Endothelial cell of umbilical vein (primary cell): ENCODE measurements at regions not wholly inside any gene's neighbourhood (a gene's known extent, or its start where the extent isn't known, plus 50 kb on each side); places are given as distances from the start of the nearest gene placed in this dataset.

ENCODE experiments used
- BruUV-seq: library from RNA; stranded (reverse); fragments of 400-500 nt; replicated peaks from 2 replicates; lab custom pipeline; 2021; lab: Mats Ljungman, UMichigan
- CTCF ChIA-PET: fragments of 300-600, 350-600 bp; sonication (Branson Sonifier 250); formaldehyde crosslinking; loops from one replicate; lab custom pipeline; 2021; ENCODE audit warnings: antibody characterized with exemption, inconsistent platforms; lab: Charles Lee
- POLR2A ChIA-PET: fragments of 300-600, 350-600 bp; sonication (Branson Sonifier 250); formaldehyde crosslinking; loops from one replicate; lab custom pipeline; 2021; ENCODE audit warnings: antibody characterized with exemption, inconsistent platforms; lab: Charles Lee
- DNase-seq: peaks from one replicate; pipeline ENCODE4 v3.0.0-alpha.2; 2011; ENCODE audit warnings: low read depth, low spot score
- FAIRE-seq: peaks from 2 replicates; lab custom pipeline; 2011; peaks lifted over from hg19 to GRCh38; lab: Jason Lieb, UNC
- H2AFZ ChIP-seq: 2 replicates; pipeline ENCODE4 v1.6.0; 2012; ENCODE audit warnings: low read depth, low read length, control low read depth, inconsistent platforms
- H3K27ac ChIP-seq: 2 replicates; pipeline ENCODE4 v1.5.1; 2011; ENCODE audit warnings: low read depth, mild to moderate bottlenecking, control low read depth, low read length, moderate library complexity; ENCODE audit not compliant: insufficient read depth
- H3K27me3 ChIP-seq, 2 experiments: 2 replicates each; pipeline versions ENCODE4 v1.6.0 to v1.6.1; 2011; ENCODE audit warnings: low read length in 2 of 2, mixed read lengths in 1 of 2; ENCODE audit not compliant: control insufficient read depth in 2 of 2, insufficient read depth in 2 of 2
- H3K36me3 ChIP-seq, 2 experiments: 2 replicates in 1 of 2; 3 replicates in 1 of 2; pipeline ENCODE4 v1.5.1; 2011; ENCODE audit warnings: low read length in 2 of 2, mild to moderate bottlenecking in 1 of 2, moderate library complexity in 1 of 2; ENCODE audit not compliant: control insufficient read depth in 2 of 2, insufficient read depth in 2 of 2; ENCODE audit errors: extremely low read depth in 1 of 2
- H3K4me1 ChIP-seq: 3 replicates; pipeline ENCODE4 v1.5.1; 2011; ENCODE audit warnings: mild to moderate bottlenecking, low read length; ENCODE audit not compliant: control insufficient read depth, insufficient read depth; ENCODE audit errors: extremely low read depth
- H3K4me2 ChIP-seq: 2 replicates; pipeline ENCODE4 v1.6.1; 2011; ENCODE audit warnings: low read length, control low read depth, mixed read lengths; ENCODE audit not compliant: insufficient read depth
- H3K4me3 ChIP-seq, 3 experiments: fragments of 200-600 bp in 1 of 3; sonication (generic), shearing (Covaris generic) in 1 of 3; replicated peaks in 1 of 3; 2 replicates each; pipeline ENCODE4 v1.5.1; 2011 to 2016; ENCODE audit warnings: control low read depth in 3 of 3, low read length in 3 of 3, mild to moderate bottlenecking in 2 of 3, inconsistent platforms in 1 of 3, low read depth in 1 of 3, moderate library complexity in 1 of 3; ENCODE audit not compliant: insufficient read depth in 1 of 3
- H3K79me2 ChIP-seq: 2 replicates; pipeline ENCODE4 v1.6.0; 2012; ENCODE audit warnings: low read length, inconsistent platforms; ENCODE audit not compliant: control insufficient read depth, insufficient read depth
- H3K9ac ChIP-seq: replicated peaks from 2 replicates; pipeline ENCODE3; 2011; ENCODE audit warnings: low read length, control low read depth; ENCODE audit not compliant: insufficient read depth; ENCODE audit errors: extremely low read depth
- H3K9me1 ChIP-seq: replicated peaks from 3 replicates; pipeline ENCODE4 v1.6.0; 2011; ENCODE audit warnings: mild to moderate bottlenecking, low read length; ENCODE audit not compliant: control insufficient read depth, insufficient read depth; ENCODE audit errors: extremely low read depth
- H3K9me3 ChIP-seq: replicated peaks from 2 replicates; pipeline ENCODE4 v1.5.1; 2012; ENCODE audit warnings: low read length, inconsistent platforms; ENCODE audit not compliant: control insufficient read depth, insufficient read depth
- H4K20me1 ChIP-seq: replicated peaks from 2 replicates; pipeline ENCODE3; 2011; ENCODE audit warnings: mild to moderate bottlenecking, low read length; ENCODE audit not compliant: control insufficient read depth, insufficient read depth; ENCODE audit errors: extremely low read depth
- EZH2 ChIP-seq: IDR thresholded peaks from 2 replicates; pipeline ENCODE4 v1.6.1; 2012; ENCODE audit warnings: borderline replicate concordance, low read depth, mild to moderate bottlenecking, moderate library complexity, low read length, inconsistent platforms; ENCODE audit not compliant: severe bottlenecking
- FOS ChIP-seq: IDR thresholded peaks from 2 replicates; pipeline ENCODE4 v1.6.1; 2011; ENCODE audit warnings: mild to moderate bottlenecking, low read length, moderate library complexity, borderline replicate concordance; ENCODE audit not compliant: insufficient read depth
- GATA2 ChIP-seq: IDR thresholded peaks from 2 replicates; pipeline ENCODE4 v1.7.0; 2011; ENCODE audit warnings: low read depth, mild to moderate bottlenecking, moderate library complexity, mixed read lengths, low read length; ENCODE audit not compliant: insufficient read length, insufficient read depth
- JUN ChIP-seq: IDR thresholded peaks from 2 replicates; pipeline ENCODE4 v1.6.1; 2011; ENCODE audit warnings: borderline replicate concordance, low read depth; ENCODE audit not compliant: insufficient read length, insufficient read depth
- MYC ChIP-seq: IDR thresholded peaks from one replicate; pipeline ENCODE4 v1.6.1; 2011; ENCODE audit warnings: mild to moderate bottlenecking, low read depth, low read length
- POLR2A ChIP-seq: IDR thresholded peaks from 2 replicates; pipeline ENCODE4 v1.6.1; 2012; ENCODE audit warnings: low read depth, mild to moderate bottlenecking, control low read depth, low read length
- POLR2AphosphoS5 ChIP-seq: IDR thresholded peaks from 2 replicates; pipeline ENCODE4 v1.6.1; 2012; ENCODE audit warnings: low read depth, mild to moderate bottlenecking, control low read depth, low read length, moderate library complexity; ENCODE audit not compliant: insufficient read depth
- dilution Hi-C: fragments of 300-500 bp; cut with MboI; formaldehyde crosslinking; loops from one replicate; pipeline ENCODE4 v1.15.0; 2019; ENCODE audit warnings: low sequenced_read_pairs; ENCODE audit not compliant: extremely low pct_ligation_motif_present
- intact Hi-C: fragments of 100-400 bp; cut with micrococcal nuclease; formaldehyde crosslinking; loops from one replicate; pipeline ENCODE4 v1.10.0; 2022
- TF ChIP-seq, protein P1 (sequence below): IDR thresholded peaks from 2 replicates; pipeline ENCODE4 v1.6.1; 2011; ENCODE audit not compliant: insufficient read depth, insufficient read length
- TF ChIP-seq, protein P2 (sequence below), 2 donors: IDR thresholded peaks; 1 replicate in 1 of 2; 2 replicates in 1 of 2; pipeline ENCODE4 v1.5.1; 2011; ENCODE audit warnings: low read length in 2 of 2, mild to moderate bottlenecking in 2 of 2, moderate library complexity in 2 of 2, control low read depth in 1 of 2, inconsistent platforms in 1 of 2, low read depth in 1 of 2; ENCODE audit not compliant: insufficient read depth in 1 of 2; ENCODE audit errors: extremely low read depth in 1 of 2

DNA sequence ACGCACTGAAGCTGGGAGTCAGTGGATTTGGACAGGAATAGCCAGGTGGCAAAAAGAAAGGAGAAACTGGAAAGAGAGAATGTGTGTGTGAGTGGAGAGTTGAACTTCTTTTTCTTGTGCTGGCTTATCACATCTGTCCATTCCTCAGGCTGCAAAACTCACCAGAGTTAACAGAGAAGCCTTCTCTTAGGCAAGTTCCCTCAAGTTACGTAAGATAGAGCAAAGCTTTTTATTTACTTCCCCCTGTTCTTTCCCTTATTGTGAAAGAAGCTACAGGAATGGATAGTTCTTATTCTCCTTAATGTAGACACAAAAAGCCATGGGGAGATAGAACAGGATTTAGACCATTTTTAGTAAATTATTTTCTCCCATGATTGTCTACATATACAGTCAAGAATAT lies 188.6 kb downstream of the BMP2 start:
- BruUV-seq = no TSS peak
- Histone ChIP-seq H3K9me1 (no peaks in the 10 kb centered on the region), H3K79me2 (no peaks in the 10 kb centered on the region), H2AFZ (no peak overlapping the region), H3K9ac (no peak overlapping the region), H3K36me3 (no peaks in the 10 kb centered on the region), H3K9me3 (no peaks in the 10 kb centered on the region), H3K4me3 (no peak overlapping the region), H3K4me1 (peaks cover 8% of the 10 kb centered on the region), H3K27me3 (no peaks in the 10 kb centered on the region), H3K27ac (no peak overlapping the region), H4K20me1 (no peaks in the 10 kb centered on the region), H3K4me2 (no peak overlapping the region)
- DNase-seq (no peak), FAIRE-seq (no peak)
- CTCF ChIA-PET = interaction anchor here (1.3 to 1.4 kb wide), 2 partner anchors 10 to 980 kb away, joined by 3 to 5 read pairs; no protein-coding TSS in a partner anchor
- POLR2A ChIA-PET = no interaction called here
- TF ChIP-seq POLR2AphosphoS5 (no peak), GATA2 (no peak), POLR2A (no peak), JUN (no peak), MYC (no peak), FOS (no peak), EZH2 (no peak)
- TF ChIP-seq, protein P1, sequence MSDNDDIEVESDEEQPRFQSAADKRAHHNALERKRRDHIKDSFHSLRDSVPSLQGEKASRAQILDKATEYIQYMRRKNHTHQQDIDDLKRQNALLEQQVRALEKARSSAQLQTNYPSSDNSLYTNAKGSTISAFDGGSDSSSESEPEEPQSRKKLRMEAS = no peak
- TF ChIP-seq, protein P2, sequence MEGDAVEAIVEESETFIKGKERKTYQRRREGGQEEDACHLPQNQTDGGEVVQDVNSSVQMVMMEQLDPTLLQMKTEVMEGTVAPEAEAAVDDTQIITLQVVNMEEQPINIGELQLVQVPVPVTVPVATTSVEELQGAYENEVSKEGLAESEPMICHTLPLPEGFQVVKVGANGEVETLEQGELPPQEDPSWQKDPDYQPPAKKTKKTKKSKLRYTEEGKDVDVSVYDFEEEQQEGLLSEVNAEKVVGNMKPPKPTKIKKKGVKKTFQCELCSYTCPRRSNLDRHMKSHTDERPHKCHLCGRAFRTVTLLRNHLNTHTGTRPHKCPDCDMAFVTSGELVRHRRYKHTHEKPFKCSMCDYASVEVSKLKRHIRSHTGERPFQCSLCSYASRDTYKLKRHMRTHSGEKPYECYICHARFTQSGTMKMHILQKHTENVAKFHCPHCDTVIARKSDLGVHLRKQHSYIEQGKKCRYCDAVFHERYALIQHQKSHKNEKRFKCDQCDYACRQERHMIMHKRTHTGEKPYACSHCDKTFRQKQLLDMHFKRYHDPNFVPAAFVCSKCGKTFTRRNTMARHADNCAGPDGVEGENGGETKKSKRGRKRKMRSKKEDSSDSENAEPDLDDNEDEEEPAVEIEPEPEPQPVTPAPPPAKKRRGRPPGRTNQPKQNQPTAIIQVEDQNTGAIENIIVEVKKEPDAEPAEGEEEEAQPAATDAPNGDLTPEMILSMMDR (IDR thresholded peaks at IDR 0.05; ENCODE audit: extremely low read depth in 1 of 2, insufficient read depth in 1 of 2, low read depth in 1 of 2, low read length in 2 of 2) = no peak
- dilution Hi-C loops = no loop called here
- intact Hi-C loops = no loop called here
